Upper lobe of left lung (tissue), 4 donors: ENCODE measurements at regions not wholly inside any gene's neighbourhood (a gene's known extent, or its start where the extent isn't known, plus 50 kb on each side); places are given as distances from the start of the nearest gene placed in this dataset.
"Not testable (repeated sequence)": the region's sequence is repeated elsewhere in the genome, so short reads cannot be mapped to it uniquely, and the experiment has no call there.

Experiments
- POLR2A ChIP-seq, 4 donors: fragments of 450-650 bp; IDR thresholded peaks; one replicate each; pipeline ENCODE4 v1.5.1; 2016 to 2017; ENCODE audit warnings: antibody characterized with exemption in 4 of 4, mild to moderate bottlenecking in 2 of 4
- TF ChIP-seq, protein P1 (sequence below), 6 experiments: fragments of 450-650 bp in 4 of 6; fragments of 200-600 bp in 2 of 6; sonication (generic) in 2 of 6; IDR thresholded peaks; one replicate each; pipeline ENCODE4 v1.5.1; 2016 to 2019; ENCODE audit warnings: antibody characterized with exemption in 6 of 6

DNA sequence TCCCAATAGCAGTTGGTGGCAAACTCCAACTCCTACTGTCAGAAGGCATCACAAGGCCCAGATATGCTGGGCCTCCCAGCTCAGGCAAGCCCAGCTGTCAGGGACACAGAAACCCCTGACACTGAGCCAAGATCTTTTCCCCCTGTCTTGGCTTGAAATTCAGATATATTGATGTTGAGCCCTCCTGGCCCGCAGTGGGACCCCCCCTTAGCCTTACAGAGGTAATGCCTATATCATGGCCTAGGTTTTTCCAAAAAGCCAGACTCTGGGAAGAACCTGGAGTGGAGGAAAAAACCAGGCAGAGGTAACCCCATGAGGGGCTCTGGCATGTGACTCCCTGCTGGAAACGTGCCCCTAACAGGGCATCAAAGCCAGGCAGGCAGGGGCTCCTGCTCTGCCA is 129.2 kb downstream of the POTEG start:
- TF ChIP-seq, protein P1, sequence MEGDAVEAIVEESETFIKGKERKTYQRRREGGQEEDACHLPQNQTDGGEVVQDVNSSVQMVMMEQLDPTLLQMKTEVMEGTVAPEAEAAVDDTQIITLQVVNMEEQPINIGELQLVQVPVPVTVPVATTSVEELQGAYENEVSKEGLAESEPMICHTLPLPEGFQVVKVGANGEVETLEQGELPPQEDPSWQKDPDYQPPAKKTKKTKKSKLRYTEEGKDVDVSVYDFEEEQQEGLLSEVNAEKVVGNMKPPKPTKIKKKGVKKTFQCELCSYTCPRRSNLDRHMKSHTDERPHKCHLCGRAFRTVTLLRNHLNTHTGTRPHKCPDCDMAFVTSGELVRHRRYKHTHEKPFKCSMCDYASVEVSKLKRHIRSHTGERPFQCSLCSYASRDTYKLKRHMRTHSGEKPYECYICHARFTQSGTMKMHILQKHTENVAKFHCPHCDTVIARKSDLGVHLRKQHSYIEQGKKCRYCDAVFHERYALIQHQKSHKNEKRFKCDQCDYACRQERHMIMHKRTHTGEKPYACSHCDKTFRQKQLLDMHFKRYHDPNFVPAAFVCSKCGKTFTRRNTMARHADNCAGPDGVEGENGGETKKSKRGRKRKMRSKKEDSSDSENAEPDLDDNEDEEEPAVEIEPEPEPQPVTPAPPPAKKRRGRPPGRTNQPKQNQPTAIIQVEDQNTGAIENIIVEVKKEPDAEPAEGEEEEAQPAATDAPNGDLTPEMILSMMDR (IDR thresholded peaks at IDR 0.05) = not testable (repeated sequence)
- not testable (repeated sequence) for TF ChIP-seq POLR2A (IDR thresholded peaks at IDR 0.05)
